SK-N-SH treated with all-trans-retinoic acid at 6 μM for 48 hours (cell line): ENCODE measurements at regions not wholly inside any gene's neighbourhood (a gene's known extent, or its start where the extent isn't known, plus 50 kb on each side); places are given as distances from the start of the nearest gene placed in this dataset.

Experiments used
- ATAC-seq: fragments of 200-7000 bp; cut with Tn5 transposase; 3 replicates; pipeline ENCODE4 v1.9.1; 2020; ENCODE audit warnings: mild to moderate bottlenecking, moderate library complexity
- BACH2 ChIP-seq: fragments of 250-450 bp; sonication (Bioruptor Pico); IDR thresholded peaks from 2 replicates; pipeline ENCODE4 v1.9.0; 2021; ENCODE audit warnings: mild to moderate bottlenecking, borderline replicate concordance
- CREB5 ChIP-seq: fragments of 250-450 bp; sonication (Bioruptor Pico); IDR thresholded peaks from 2 replicates; pipeline ENCODE4 v1.5.1; 2020; ENCODE audit warnings: low read depth, mild to moderate bottlenecking, moderate library complexity
- CSDC2 ChIP-seq: fragments of 250-450 bp; sonication (Bioruptor Pico); IDR thresholded peaks from 2 replicates; pipeline ENCODE4 v1.5.0; 2020; ENCODE audit warnings: mild to moderate bottlenecking, moderate library complexity
- CSRNP3 ChIP-seq: fragments of 250-450 bp; sonication (Bioruptor Pico); IDR thresholded peaks from 2 replicates; pipeline ENCODE4 v1.5.1; 2021; ENCODE audit warnings: mild to moderate bottlenecking, moderate library complexity
- ESRRG ChIP-seq: fragments of 250-450 bp; sonication (Bioruptor Pico); IDR thresholded peaks from 2 replicates; pipeline ENCODE4 v1.6.1; 2021; ENCODE audit warnings: mild to moderate bottlenecking
- GLIS3 ChIP-seq: fragments of 250-450 bp; sonication (Bioruptor Pico); IDR thresholded peaks from 2 replicates; pipeline ENCODE4 v1.5.0; 2020; ENCODE audit warnings: mild to moderate bottlenecking, moderate library complexity
- ISL1 ChIP-seq: fragments of 250-450 bp; sonication (Bioruptor Pico); IDR thresholded peaks from 2 replicates; pipeline ENCODE4 v2.1.2; 2022; ENCODE audit warnings: mild to moderate bottlenecking, moderate library complexity
- OSR1 ChIP-seq: fragments of 250-450 bp; sonication (Bioruptor Pico); IDR thresholded peaks from 2 replicates; pipeline ENCODE4 v1.8.0; 2022; ENCODE audit warnings: moderate library complexity, mild to moderate bottlenecking, inconsistent platforms
- POU6F1 ChIP-seq: fragments of 250-450 bp; sonication (Bioruptor Pico); IDR thresholded peaks from 2 replicates; pipeline ENCODE4 v1.8.0; 2021; ENCODE audit warnings: low read depth, mild to moderate bottlenecking, moderate library complexity, borderline replicate concordance
- RARB ChIP-seq: fragments of 250-450 bp; sonication (Bioruptor Pico); IDR thresholded peaks from 2 replicates; pipeline ENCODE4 v1.8.0; 2021; ENCODE audit warnings: mild to moderate bottlenecking, moderate library complexity
- SNAI2 ChIP-seq: fragments of 250-450 bp; sonication (Bioruptor Pico); IDR thresholded peaks from 2 replicates; pipeline ENCODE4 v1.5.0; 2020; ENCODE audit warnings: mild to moderate bottlenecking, moderate library complexity
- TOX ChIP-seq: fragments of 250-450 bp; sonication (Bioruptor Pico); IDR thresholded peaks from 2 replicates; pipeline ENCODE4 v1.8.0; 2021; ENCODE audit warnings: mild to moderate bottlenecking, moderate library complexity, borderline replicate concordance
- TSHZ2 ChIP-seq: fragments of 250-450 bp; sonication (Bioruptor Pico); IDR thresholded peaks from 2 replicates; pipeline ENCODE4 v1.5.0; 2020; ENCODE audit warnings: mild to moderate bottlenecking, moderate library complexity
- ZC3H10 ChIP-seq: fragments of 250-450 bp; sonication (Bioruptor Pico); IDR thresholded peaks from 2 replicates; pipeline ENCODE4 v1.5.1; 2021; ENCODE audit warnings: mild to moderate bottlenecking, moderate library complexity
- ZFP3 ChIP-seq: fragments of 250-450 bp; sonication (Bioruptor Pico); IDR thresholded peaks from 2 replicates; pipeline ENCODE4 v1.5.0; 2020; ENCODE audit warnings: mild to moderate bottlenecking, moderate library complexity
- ZFP30 ChIP-seq: fragments of 450-650 bp; formaldehyde crosslinking; IDR thresholded peaks from 2 replicates; pipeline ENCODE4 v1.5.0; 2022; ENCODE audit warnings: mild to moderate bottlenecking, moderate library complexity
- ZNF565 ChIP-seq: fragments of 450-650 bp; formaldehyde crosslinking; conservative IDR thresholded peaks from 2 replicates; pipeline ENCODE4 v1.5.0; 2020; ENCODE audit warnings: low read depth, mild to moderate bottlenecking, moderate library complexity
- ZNF70 ChIP-seq: fragments of 450-650 bp; formaldehyde crosslinking; IDR thresholded peaks from 2 replicates; pipeline ENCODE4 v1.5.0; 2020; ENCODE audit warnings: mild to moderate bottlenecking, moderate library complexity
- ZNF8 ChIP-seq: fragments of 450-650 bp; formaldehyde crosslinking; IDR thresholded peaks from 2 replicates; pipeline ENCODE4 v1.5.0; 2020; ENCODE audit warnings: mild to moderate bottlenecking, moderate library complexity

- no peak for ATAC-seq
- TF ChIP-seq ZC3H10 (CRISPR knock-in tag) (no peak), CSRNP3 (CRISPR knock-in tag) (no peak), TSHZ2 (no peak), ZFP30 (CRISPR knock-in tag) (no peak), ZNF70 (no peak), ZNF565 (CRISPR knock-in tag) (no peak), POU6F1 (no peak), RARB (no peak), ISL1 (no peak), CREB5 (CRISPR knock-in tag) (no peak), GLIS3 (CRISPR knock-in tag) (no peak), CSDC2 (CRISPR knock-in tag) (no peak), ZNF8 (no peak), ESRRG (CRISPR knock-in tag) (no peak)
Observed at GRCh38 chr13:103222683-103223082, 156.5 kb upstream of the SLC10A2 start.

GRCh38 chr13:103218253-103218652 is 152.0 kb upstream of the SLC10A2 start:
- no peak for ATAC-seq
- TF ChIP-seq ZNF8: no peak
- TF ChIP-seq ISL1: peak; percentile 83

GRCh38 chr13:103213152-103213551 is 146.9 kb upstream of the SLC10A2 start:
- TF ChIP-seq CSDC2 (CRISPR knock-in tag) (no peak), OSR1 (CRISPR knock-in tag) (no peak), POU6F1 (no peak), ZNF565 (CRISPR knock-in tag) (no peak), TOX (CRISPR knock-in tag) (no peak), RARB (no peak), ZC3H10 (CRISPR knock-in tag) (no peak), ESRRG (CRISPR knock-in tag) (no peak)
- no peak for ATAC-seq

GRCh38 chr13:103210348-103210747 is 144.1 kb upstream of the SLC10A2 start:
- ATAC-seq: no peak
- TF ChIP-seq CREB5 (CRISPR knock-in tag) (no peak), SNAI2 (no peak), ZFP30 (CRISPR knock-in tag) (no peak), CSRNP3 (CRISPR knock-in tag) (no peak), ZC3H10 (CRISPR knock-in tag) (no peak), ZNF70 (no peak), OSR1 (CRISPR knock-in tag) (no peak), ISL1 (no peak), GLIS3 (CRISPR knock-in tag) (no peak), ZFP3 (no peak), POU6F1 (no peak), BACH2 (no peak), CSDC2 (CRISPR knock-in tag) (no peak)
